AG09309 (cell line): ENCODE measurements at regions not wholly inside any gene's neighbourhood (a gene's known extent, or its start where the extent isn't known, plus 50 kb on each side); places are given as distances from the start of the nearest gene placed in this dataset.

Experiments
- DNase-seq: peaks from one replicate; pipeline ENCODE4 v3.0.0-alpha.2; 2010; ENCODE audit warnings: low read depth
- H3K4me3 ChIP-seq: 2 replicates; pipeline ENCODE4 v1.5.1; 2011; ENCODE audit warnings: mild to moderate bottlenecking, low read depth, low read length, moderate library complexity; ENCODE audit not compliant: control insufficient read depth
- CTCF ChIP-seq: IDR thresholded peaks from 2 replicates; pipeline ENCODE4 v1.5.1; 2011; ENCODE audit warnings: mild to moderate bottlenecking, low read depth, low read length, inconsistent platforms; ENCODE audit not compliant: insufficient read depth, control insufficient read depth; ENCODE audit errors: missing control alignments

GRCh38 chr11:131186629-131187101 lies 183.8 kb upstream of the NTM start:
- H3K4me3 ChIP-seq = no peak overlapping the region
- TF ChIP-seq CTCF = no peak
- no peak for DNase-seq

GRCh38 chr11:131190446-131190845 lies 180.0 kb upstream of the NTM start:
- TF ChIP-seq CTCF = no peak
- DNase-seq = no peak
- no peak overlapping the region for H3K4me3 ChIP-seq

GRCh38 chr11:131191606-131192005 lies 178.8 kb upstream of the NTM start:
- no peak overlapping the region for H3K4me3 ChIP-seq
- no peak for DNase-seq
- no peak for TF ChIP-seq CTCF

GRCh38 chr11:131192628-131193027 lies 177.8 kb upstream of the NTM start:
- TF ChIP-seq CTCF = no peak
- DNase-seq = no peak
- no peak overlapping the region for H3K4me3 ChIP-seq

GRCh38 chr11:131193031-131193501 lies 177.3 kb upstream of the NTM start:
- H3K4me3 ChIP-seq = no peak overlapping the region
- no peak for TF ChIP-seq CTCF
- DNase-seq = no peak

- H3K4me3 ChIP-seq = no peak overlapping the region
- DNase-seq = no peak
- no peak for TF ChIP-seq CTCF
Observed at GRCh38 chr11:131194726-131195125, 175.7 kb upstream of the NTM start.

GRCh38 chr11:131195661-131196517 lies 174.5 kb upstream of the NTM start:
- H3K4me3 ChIP-seq = no peak overlapping the region
- TF ChIP-seq CTCF = no peak
- peak; percentile 4 for DNase-seq
